ENCODE measurements at regions not wholly inside any gene's neighbourhood (a gene's known extent, or its start where the extent isn't known, plus 50 kb on each side); places are given as distances from the start of the nearest gene placed in this dataset.

GRCh38 chr12:91278126-91278525 is 95.5 kb upstream of the DCN start:
- DNase-seq (ENCODE audit: low read depth): no peak
- no peak overlapping the region for H3K4me3 ChIP-seq (ENCODE audit: low read depth, low read length)
- no peak for TF ChIP-seq CTCF (IDR thresholded peaks at IDR 0.05; ENCODE audit: insufficient read depth, low read depth, low read length)

- H3K4me3 ChIP-seq (ENCODE audit: low read depth, low read length): no peak overlapping the region
- DNase-seq (ENCODE audit: low read depth): no peak
- TF ChIP-seq CTCF (IDR thresholded peaks at IDR 0.05; ENCODE audit: insufficient read depth, low read depth, low read length): no peak
Observed at GRCh38 chr12:91276509-91276908, 93.9 kb upstream of the DCN start.

- DNase-seq (ENCODE audit: low read depth): no peak
- TF ChIP-seq CTCF (IDR thresholded peaks at IDR 0.05; ENCODE audit: insufficient read depth, low read depth, low read length): no peak
- no peak overlapping the region for H3K4me3 ChIP-seq (ENCODE audit: low read depth, low read length)
Observed at GRCh38 chr12:91275321-91275720, 92.7 kb upstream of the DCN start.

- TF ChIP-seq CTCF (IDR thresholded peaks at IDR 0.05; ENCODE audit: insufficient read depth, low read depth, low read length): no peak
- no peak overlapping the region for H3K4me3 ChIP-seq (ENCODE audit: low read depth, low read length)
- peak; percentile 92 for DNase-seq (ENCODE audit: low read depth)
Observed at GRCh38 chr12:91274916-91275315, 92.3 kb upstream of the DCN start.

- H3K4me3 ChIP-seq (ENCODE audit: low read depth, low read length): no peak overlapping the region
- no peak for TF ChIP-seq CTCF (IDR thresholded peaks at IDR 0.05; ENCODE audit: insufficient read depth, low read depth, low read length)
- DNase-seq (ENCODE audit: low read depth): peak; percentile 69
Observed at GRCh38 chr12:91273560-91273959, 90.9 kb upstream of the DCN start.

GRCh38 chr12:91272461-91273063 is 89.9 kb upstream of the DCN start:
- H3K4me3 ChIP-seq (ENCODE audit: low read depth, low read length): no peak overlapping the region
- no peak for TF ChIP-seq CTCF (IDR thresholded peaks at IDR 0.05; ENCODE audit: insufficient read depth, low read depth, low read length)
- DNase-seq (ENCODE audit: low read depth): peak; percentile 73

GRCh38 chr12:91271185-91271584 is 88.6 kb upstream of the DCN start:
- DNase-seq (ENCODE audit: low read depth): no peak
- no peak overlapping the region for H3K4me3 ChIP-seq (ENCODE audit: low read depth, low read length)
- no peak for TF ChIP-seq CTCF (IDR thresholded peaks at IDR 0.05; ENCODE audit: insufficient read depth, low read depth, low read length)

Measured in fibroblast of villous mesenchyme (primary cell).